GM10248 (cell line): ENCODE measurements at regions not wholly inside any gene's neighbourhood (a gene's known extent, or its start where the extent isn't known, plus 50 kb on each side); places are given as distances from the start of the nearest gene placed in this dataset.

Experiments
- CTCF ChIA-PET: fragments of 300-600 bp; sonication (Branson Sonifier 250); formaldehyde crosslinking; extraction: SDS; loops from one replicate; lab custom pipeline; 2021; ENCODE audit warnings: antibody characterized with exemption; lab: Yijun Ruan, JAX
- POLR2A ChIA-PET: fragments of 350-650 bp; sonication (Branson Sonifier 250); formaldehyde crosslinking; extraction: SDS; loops from one replicate; lab custom pipeline; 2020; ENCODE audit warnings: antibody characterized with exemption; lab: Yijun Ruan, JAX
- DNase-seq: peaks from one replicate; pipeline ENCODE4 v3.0.0; 2012; ENCODE audit errors: extremely low spot score
- CTCF ChIP-seq: IDR thresholded peaks from 2 replicates; pipeline ENCODE4 v1.5.1; 2012; ENCODE audit warnings: mild to moderate bottlenecking, low read depth; ENCODE audit errors: extremely low read depth, missing control alignments, control extremely low read depth

- POLR2A ChIA-PET, result no interaction called here
- CTCF ChIA-PET, result interaction anchor here (2.2 kb wide), 1 partner anchor 8 kb away, joined by 7 read pairs; no protein-coding TSS in a partner anchor
- no peak for TF ChIP-seq CTCF
- no peak for DNase-seq
These were observed 407.8 kb downstream of the DUSP10 start for GRCh38 chr1:221334062-221334461.

GRCh38 chr1:221335161-221336101 is 406.5 kb downstream of the DUSP10 start:
- CTCF ChIA-PET, result interaction anchor here (1.7 to 2.2 kb wide), 2 partner anchors 10 to 100 kb away, joined by 4 to 7 read pairs; no protein-coding TSS in a partner anchor

GRCh38 chr1:221336126-221336525 is 405.8 kb downstream of the DUSP10 start:
- ChIA-PET POLR2A (no interaction called here), CTCF (interaction anchor here (1.7 to 2.2 kb wide), 2 partner anchors 10 to 99 kb away, joined by 4 to 7 read pairs; no protein-coding TSS in a partner anchor)
- TF ChIP-seq CTCF, result no peak
- DNase-seq, result no peak

More at GRCh38 chr1:221335161-221336101, 406.5 kb downstream of the DUSP10 start:
- DNase-seq, result no peak
- POLR2A ChIA-PET, result no interaction called here
- TF ChIP-seq CTCF, result no peak

GRCh38 chr1:221337106-221337505 is 404.8 kb downstream of the DUSP10 start:
- no peak for DNase-seq
- CTCF ChIA-PET, result no interaction called here
- no peak for TF ChIP-seq CTCF
- POLR2A ChIA-PET, result no interaction called here

- POLR2A ChIA-PET, result no interaction called here
- no peak for DNase-seq
- CTCF ChIA-PET, result no interaction called here
- no peak for TF ChIP-seq CTCF
These were observed 398.8 kb downstream of the DUSP10 start for GRCh38 chr1:221343136-221343535.

- ChIA-PET CTCF (no interaction called here), POLR2A (no interaction called here)
- DNase-seq, result no peak
These were observed 398.3 kb downstream of the DUSP10 start for GRCh38 chr1:221343607-221344006.

More at GRCh38 chr1:221343607-221344006, 398.3 kb downstream of the DUSP10 start:
- TF ChIP-seq CTCF, result no peak
